Glutamatergic neuron (in vitro differentiated cells): ENCODE measurements at regions not wholly inside any gene's neighbourhood (a gene's known extent, or its start where the extent isn't known, plus 50 kb on each side); places are given as distances from the start of the nearest gene placed in this dataset.
"Not testable (repeated sequence)": the region's sequence is repeated elsewhere in the genome, so short reads cannot be mapped to it uniquely, and the experiment has no call there.

Experiments used
- DNase-seq: peaks from one replicate; pipeline ENCODE4 v3.0.0; 2022
- H3K27ac Mint-ChIP-seq: one replicate; pipeline ENCODE4 v1.8.0; 2020; ENCODE audit warnings: mild to moderate bottlenecking, mixed read lengths, inconsistent platforms; ENCODE audit not compliant: unreplicated experiment
- H3K27me3 Mint-ChIP-seq: one replicate; pipeline ENCODE4 v1.8.0; 2020; ENCODE audit warnings: mild to moderate bottlenecking, moderate library complexity, mixed read lengths, inconsistent platforms; ENCODE audit not compliant: unreplicated experiment
- H3K36me3 Mint-ChIP-seq: one replicate; pipeline ENCODE4 v1.8.0; 2020; ENCODE audit warnings: mild to moderate bottlenecking, mixed read lengths, inconsistent platforms; ENCODE audit not compliant: unreplicated experiment
- H3K4me1 Mint-ChIP-seq: one replicate; pipeline ENCODE4 v1.8.0; 2020; ENCODE audit warnings: mild to moderate bottlenecking, low read depth, mixed read lengths, inconsistent platforms; ENCODE audit not compliant: unreplicated experiment
- H3K4me3 Mint-ChIP-seq: one replicate; pipeline ENCODE4 v1.8.0; 2020; ENCODE audit warnings: mild to moderate bottlenecking, mixed read lengths, inconsistent platforms; ENCODE audit not compliant: unreplicated experiment
- H3K9me3 Mint-ChIP-seq: one replicate; pipeline ENCODE4 v1.8.0; 2020; ENCODE audit warnings: mild to moderate bottlenecking, moderate library complexity, mixed read lengths, inconsistent platforms; ENCODE audit not compliant: unreplicated experiment
- CTCF ChIP-seq: fragments of 200-600 bp; sonication (generic); IDR thresholded peaks from one replicate; pipeline ENCODE4 v1.5.0; 2021; ENCODE audit not compliant: partially characterized antibody, unreplicated experiment

GRCh38 chr15:84360902-84361301 is 125.3 kb downstream of the GOLGA6L4 start:
- H3K4me1 Mint-ChIP-seq, H3K27ac Mint-ChIP-seq, DNase-seq, H3K9me3 Mint-ChIP-seq, H3K27me3 Mint-ChIP-seq, H3K36me3 Mint-ChIP-seq, H3K4me3 Mint-ChIP-seq: not testable (repeated sequence)

GRCh38 chr15:84384421-84384820 is 148.8 kb downstream of the GOLGA6L4 start:
- not testable (repeated sequence) for H3K27ac Mint-ChIP-seq, H3K9me3 Mint-ChIP-seq, H3K4me3 Mint-ChIP-seq, H3K27me3 Mint-ChIP-seq, DNase-seq, H3K4me1 Mint-ChIP-seq, H3K36me3 Mint-ChIP-seq

- DNase-seq: no peak
- H3K27ac Mint-ChIP-seq: no peak overlapping the region
- H3K9me3 Mint-ChIP-seq: peaks cover 5% of the 10 kb centered on the region
- no peak for TF ChIP-seq CTCF
- H3K36me3 Mint-ChIP-seq: no peaks in the 10 kb centered on the region
- peaks cover 18% of the 10 kb centered on the region for H3K27me3 Mint-ChIP-seq
- H3K4me1 Mint-ChIP-seq: no peaks in the 10 kb centered on the region
- no peak overlapping the region for H3K4me3 Mint-ChIP-seq
Observed at GRCh38 chr15:84387086-84387485, 151.5 kb downstream of the GOLGA6L4 start.

GRCh38 chr15:84388201-84388600 is 152.6 kb downstream of the GOLGA6L4 start:
- not testable (repeated sequence) for H3K4me1 Mint-ChIP-seq, H3K4me3 Mint-ChIP-seq, H3K9me3 Mint-ChIP-seq, DNase-seq, H3K27ac Mint-ChIP-seq, H3K36me3 Mint-ChIP-seq
- H3K27me3 Mint-ChIP-seq: peaks cover 19% of the 10 kb centered on the region

- H3K9me3 Mint-ChIP-seq, H3K36me3 Mint-ChIP-seq, DNase-seq, H3K4me3 Mint-ChIP-seq, H3K4me1 Mint-ChIP-seq, H3K27ac Mint-ChIP-seq: not testable (repeated sequence)
- H3K27me3 Mint-ChIP-seq: peaks cover 20% of the 10 kb centered on the region
Observed at GRCh38 chr15:84388638-84389037, 153.1 kb downstream of the GOLGA6L4 start.

- H3K4me1 Mint-ChIP-seq, H3K4me3 Mint-ChIP-seq, H3K36me3 Mint-ChIP-seq, H3K9me3 Mint-ChIP-seq, DNase-seq, H3K27ac Mint-ChIP-seq: not testable (repeated sequence)
- peaks cover 16% of the 10 kb centered on the region for H3K27me3 Mint-ChIP-seq
Observed at GRCh38 chr15:84390324-84390723, 154.8 kb downstream of the GOLGA6L4 start.

GRCh38 chr15:84391191-84391590 is 155.6 kb downstream of the GOLGA6L4 start:
- H3K4me1 Mint-ChIP-seq: peaks cover 4% of the 10 kb centered on the region
- H3K36me3 Mint-ChIP-seq: no peaks in the 10 kb centered on the region
- H3K27ac Mint-ChIP-seq: no peak overlapping the region
- peaks cover 5% of the 10 kb centered on the region for H3K9me3 Mint-ChIP-seq
- no peak for TF ChIP-seq CTCF
- peaks cover 16% of the 10 kb centered on the region for H3K27me3 Mint-ChIP-seq
- no peak overlapping the region for H3K4me3 Mint-ChIP-seq
- DNase-seq: no peak

- DNase-seq, H3K4me1 Mint-ChIP-seq, H3K4me3 Mint-ChIP-seq, H3K36me3 Mint-ChIP-seq, H3K27ac Mint-ChIP-seq, H3K9me3 Mint-ChIP-seq: not testable (repeated sequence)
- H3K27me3 Mint-ChIP-seq: peaks cover 16% of the 10 kb centered on the region
Observed at GRCh38 chr15:84392020-84392419, 156.4 kb downstream of the GOLGA6L4 start.

- peaks cover 12% of the 10 kb centered on the region for H3K27me3 Mint-ChIP-seq
- H3K36me3 Mint-ChIP-seq, H3K4me3 Mint-ChIP-seq, H3K4me1 Mint-ChIP-seq, DNase-seq, H3K27ac Mint-ChIP-seq, H3K9me3 Mint-ChIP-seq: not testable (repeated sequence)
Observed at GRCh38 chr15:84393386-84393936, 157.9 kb downstream of the GOLGA6L4 start.

GRCh38 chr15:84393966-84394365 is 158.4 kb downstream of the GOLGA6L4 start:
- not testable (repeated sequence) for H3K36me3 Mint-ChIP-seq, DNase-seq, H3K27ac Mint-ChIP-seq, H3K4me3 Mint-ChIP-seq, H3K4me1 Mint-ChIP-seq, H3K9me3 Mint-ChIP-seq
- peaks cover 12% of the 10 kb centered on the region for H3K27me3 Mint-ChIP-seq

GRCh38 chr15:84395384-84395783 is 159.8 kb downstream of the GOLGA6L4 start:
- H3K9me3 Mint-ChIP-seq, H3K4me3 Mint-ChIP-seq, H3K36me3 Mint-ChIP-seq, DNase-seq, H3K4me1 Mint-ChIP-seq, H3K27ac Mint-ChIP-seq: not testable (repeated sequence)
- H3K27me3 Mint-ChIP-seq: peaks cover 11% of the 10 kb centered on the region
